B cell (primary cell): ENCODE measurements at regions not wholly inside any gene's neighbourhood (a gene's known extent, or its start where the extent isn't known, plus 50 kb on each side); places are given as distances from the start of the nearest gene placed in this dataset.

ENCODE experiments used
- ATAC-seq: fragments of 200-7000 bp; cut with Tn5 transposase; one replicate; pipeline ENCODE4 v1.10.0; 2021; ENCODE audit warnings: low read depth, mild to moderate bottlenecking, moderate number of reproducible peaks, moderate library complexity
- CTCF ChIA-PET: fragments of 350-600 bp; sonication (Branson Sonifier 250); formaldehyde crosslinking; loops from one replicate; lab custom pipeline; 2021; ENCODE audit warnings: antibody characterized with exemption, inconsistent platforms; lab: Charles Lee
- POLR2A ChIA-PET: fragments of 350-600 bp; sonication (Branson Sonifier 250); formaldehyde crosslinking; loops from one replicate; lab custom pipeline; 2021; ENCODE audit warnings: antibody characterized with exemption; lab: Charles Lee
- DNase-seq: peaks from one replicate; pipeline ENCODE4 v3.0.0; 2013
- H2AFZ ChIP-seq: 2 replicates; pipeline ENCODE4 v1.6.1; 2012; ENCODE audit warnings: mild to moderate bottlenecking, low read depth, low read length; ENCODE audit not compliant: insufficient read depth, poor library complexity, severe bottlenecking
- H3K27ac ChIP-seq, 2 donors: 1 replicate in 1 of 2; 2 replicates in 1 of 2; pipeline ENCODE4 v1.5.1; 2012 to 2013; ENCODE audit warnings: low read length in 2 of 2, mild to moderate bottlenecking in 2 of 2, moderate library complexity in 1 of 2
- H3K27me3 ChIP-seq, 4 experiments: fragments of 200-600 bp in 1 of 4; sonication (generic) in 1 of 4; replicated peaks in 1 of 4; 1 replicate in 2 of 4; 2 replicates in 2 of 4; pipeline versions ENCODE4 v1.6.1 to v1.7.0; 2013 to 2016; ENCODE audit warnings: low read length in 3 of 4, mild to moderate bottlenecking in 2 of 4, mixed read lengths in 1 of 4, moderate library complexity in 1 of 4; ENCODE audit not compliant: insufficient read depth in 4 of 4, control insufficient read depth in 3 of 4; ENCODE audit errors: control extremely low read depth in 1 of 4
- H3K36me3 ChIP-seq, 2 experiments: replicated peaks in 1 of 2; 1 replicate in 1 of 2; 2 replicates in 1 of 2; pipeline versions ENCODE4 v1.6.1 to v1.7.1; 2013; ENCODE audit warnings: low read length in 1 of 2; ENCODE audit not compliant: insufficient read depth in 2 of 2, control insufficient read depth in 1 of 2; ENCODE audit errors: control extremely low read depth in 1 of 2, extremely low read depth in 1 of 2
- H3K4me1 ChIP-seq, 2 donors: fragments of 200-600 bp in 1 of 2; sonication (generic) in 1 of 2; 1 replicate in 1 of 2; 2 replicates in 1 of 2; pipeline versions ENCODE4 v1.5.1 to v1.6.1; 2013 to 2017; ENCODE audit warnings: low read length in 2 of 2; ENCODE audit not compliant: control insufficient read depth in 2 of 2, insufficient read depth in 2 of 2
- H3K4me2 ChIP-seq: replicated peaks from 2 replicates; pipeline ENCODE3; 2012; ENCODE audit warnings: mild to moderate bottlenecking, low read depth, low read length; ENCODE audit not compliant: poor library complexity, severe bottlenecking
- H3K4me3 ChIP-seq, 5 experiments: fragments of 200-600 bp in 1 of 5; sonication (generic) in 1 of 5; 1 replicate in 3 of 5; 2 replicates in 2 of 5; pipeline versions ENCODE4 v1.5.1 to v1.7.0; 2011 to 2016; ENCODE audit warnings: low read length in 4 of 5, mild to moderate bottlenecking in 4 of 5, low read depth in 2 of 5, control low read depth in 1 of 5, moderate library complexity in 1 of 5; ENCODE audit not compliant: insufficient read depth in 1 of 5; ENCODE audit errors: control extremely low read depth in 1 of 5, extremely low read depth in 1 of 5
- H3K79me2 ChIP-seq: fragments of 200-600 bp; sonication (generic); one replicate; pipeline ENCODE4 v1.6.0; 2016; ENCODE audit warnings: low read length; ENCODE audit not compliant: control insufficient read depth, insufficient read depth
- H3K9ac ChIP-seq: fragments of 200-600 bp; sonication (generic); 2 replicates; pipeline ENCODE4 v1.6.1; 2017; ENCODE audit warnings: mild to moderate bottlenecking, low read length, moderate library complexity
- H3K9me3 ChIP-seq, 3 donors: one replicate each; pipeline versions ENCODE4 v1.6.1 to v1.7.1; 2013; ENCODE audit warnings: low read length in 2 of 3; ENCODE audit not compliant: control insufficient read depth in 2 of 3, insufficient read depth in 1 of 3; ENCODE audit errors: control extremely low read depth in 1 of 3
- H4K20me1 ChIP-seq: 2 replicates; pipeline ENCODE4 v1.6.0; 2012; ENCODE audit warnings: mild to moderate bottlenecking, low read length; ENCODE audit not compliant: insufficient read depth, control insufficient read depth, poor library complexity, severe bottlenecking
- H3K27ac Mint-ChIP-seq: one replicate; pipeline ENCODE4 v1.8.0; 2021; ENCODE audit warnings: mixed read lengths
- H3K27me3 Mint-ChIP-seq: one replicate; pipeline ENCODE4 v1.8.0; 2021; ENCODE audit warnings: mixed read lengths
- H3K4me1 Mint-ChIP-seq: one replicate; pipeline ENCODE4 v1.8.0; 2021; ENCODE audit warnings: mixed read lengths
- H3K4me3 Mint-ChIP-seq: one replicate; pipeline ENCODE4 v1.8.0; 2021; ENCODE audit warnings: mixed read lengths
- H3K9me3 Mint-ChIP-seq: one replicate; pipeline ENCODE4 v1.8.0; 2022; ENCODE audit warnings: mixed read lengths; ENCODE audit not compliant: insufficient read depth
- CTCF ChIP-seq: fragments of 200-600 bp; IDR thresholded peaks from one replicate; pipeline ENCODE4 v1.8.0; 2022; ENCODE audit warnings: antibody characterized with exemption, mild to moderate bottlenecking
- EZH2 ChIP-seq: IDR thresholded peaks from 2 replicates; pipeline ENCODE4 v1.6.1; 2012; ENCODE audit warnings: borderline replicate concordance, low read depth, mild to moderate bottlenecking, moderate library complexity, low read length; ENCODE audit not compliant: insufficient read depth, poor library complexity, severe bottlenecking
- WGBS: methylation state at CpG from one replicate; pipeline ENCODE4 v1.1.5; 2013; ENCODE audit warnings: missing lambda C conversion rate; ENCODE audit not compliant: insufficient coverage; 5-methylcytosine and 5-hydroxymethylcytosine counted together
- intact Hi-C: fragments of 100-400 bp; cut with micrococcal nuclease; formaldehyde crosslinking; loops from one replicate; pipeline ENCODE4 v1.10.0; 2022

DNA sequence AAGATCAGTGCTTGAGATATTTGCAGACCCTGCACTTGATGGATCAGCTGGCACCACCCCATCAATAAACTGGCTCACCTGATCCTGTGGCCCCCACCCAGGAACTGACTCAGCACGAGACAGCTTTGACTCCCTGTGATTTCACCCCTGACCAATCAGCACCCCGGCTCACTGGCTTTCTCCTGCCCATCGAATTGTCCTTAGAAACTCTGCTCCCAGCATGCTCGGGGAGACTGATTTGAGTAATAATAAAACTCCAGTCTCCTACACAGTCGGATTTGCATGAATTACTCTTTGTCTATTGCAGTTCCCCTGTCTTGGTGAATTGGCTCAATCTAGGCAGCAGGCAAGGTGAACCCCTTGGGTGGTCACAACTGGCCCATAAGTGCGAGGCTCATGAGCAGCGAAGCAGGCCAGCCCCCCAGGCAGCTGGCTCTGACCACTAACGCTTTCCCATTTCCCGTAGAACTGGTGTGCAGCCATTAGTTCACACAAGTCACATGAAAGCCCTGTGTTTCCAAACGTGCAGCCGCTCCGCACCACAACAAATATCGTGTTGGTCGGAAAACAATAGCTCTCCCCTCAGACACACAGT, 79.6 kb downstream of the RSPH3 start:
- no peak for DNase-seq
- ChIA-PET POLR2A (interaction anchor here (0.7 kb wide), 2 partner anchors 33 to 126 kb away, joined by 3 to 7 read pairs; no protein-coding TSS in a partner anchor), CTCF (no interaction called here)
- Histone ChIP-seq H3K4me3 (no peak overlapping the region), H4K20me1 (no peaks in the 10 kb centered on the region), H3K9ac (no peak overlapping the region), H3K36me3 (no peaks in the 10 kb centered on the region), H3K4me1 (peaks cover 0 to 10% of the 10 kb centered on the region in 2 donors), H3K27me3 (no peaks in the 10 kb centered on the region), H3K27ac (no peak overlapping the region), H3K4me2 (no peak overlapping the region), H3K79me2 (no peaks in the 10 kb centered on the region), H3K9me3 (no peaks in the 10 kb centered on the region), H2AFZ (no peak overlapping the region)
- H3K9me3 Mint-ChIP-seq, result no peaks in the 10 kb centered on the region
- no peak for TF ChIP-seq CTCF
- no peak for TF ChIP-seq EZH2
- no peaks in the 10 kb centered on the region for H3K27me3 Mint-ChIP-seq
- peaks cover 19% of the 10 kb centered on the region for H3K4me1 Mint-ChIP-seq
- 89% methylated on average over 12 of the region's 14 CpGs for WGBS
- H3K4me3 Mint-ChIP-seq, result no peak overlapping the region
- intact Hi-C loops, result no loop called here
- H3K27ac Mint-ChIP-seq, result no peak overlapping the region
- ATAC-seq, result no peak

- no peak for ATAC-seq
- H3K4me1 Mint-ChIP-seq, result peaks cover 24% of the 10 kb centered on the region
- H4K20me1 ChIP-seq, result no peaks in the 10 kb centered on the region
- H3K36me3 ChIP-seq, result no peaks in the 10 kb centered on the region
- no peaks in the 10 kb centered on the region for H3K27me3 ChIP-seq
- H3K4me1 ChIP-seq, result peaks cover 0 to 14% of the 10 kb centered on the region in 2 donors
- no peak overlapping the region for H3K27ac Mint-ChIP-seq
- WGBS, result no CpG with 5 or more reads among the region's 3 CpGs
- H3K27me3 Mint-ChIP-seq, result no peaks in the 10 kb centered on the region
- TF ChIP-seq EZH2 (no peak), CTCF (no peak)
- no peak overlapping the region for H3K9ac ChIP-seq
- no peaks in the 10 kb centered on the region for H3K9me3 Mint-ChIP-seq
- H3K4me2 ChIP-seq, result no peak overlapping the region
- ChIA-PET POLR2A (no interaction called here), CTCF (no interaction called here)
- DNase-seq, result no peak
- no peak overlapping the region for H2AFZ ChIP-seq
- H3K4me3 ChIP-seq, result no peak overlapping the region
- H3K79me2 ChIP-seq, result no peaks in the 10 kb centered on the region
- no peak overlapping the region for H3K4me3 Mint-ChIP-seq
- H3K9me3 ChIP-seq, result no peaks in the 10 kb centered on the region
- no peak overlapping the region for H3K27ac ChIP-seq
- intact Hi-C loops, result no loop called here
Measured at GRCh38 chr6:158919865-158920264, 80.1 kb downstream of the RSPH3 start.
